NCI-H446 treated with DMSO at 0.1 percent for 48 hours (cell line): ENCODE measurements at regions not wholly inside any gene's neighbourhood (a gene's known extent, or its start where the extent isn't known, plus 50 kb on each side); places are given as distances from the start of the nearest gene placed in this dataset.
"Not testable (repeated sequence)": the region's sequence is repeated elsewhere in the genome, so short reads cannot be mapped to it uniquely, and the experiment has no call there.

Experiments used
- DNase-seq: peaks from one replicate; lab custom pipeline; 2025; lab: John Stamatoyannopoulos, UW

GRCh38 chr5:18799482-18800128, 1165.3 kb downstream of the TAF11L14 start:
- no peak for DNase-seq

- DNase-seq: no peak
Measured at GRCh38 chr5:18800293-18801025, 1166.2 kb downstream of the TAF11L14 start.

GRCh38 chr5:18801413-18801812, 1167.2 kb downstream of the TAF11L14 start:
- DNase-seq: not testable (repeated sequence)

- DNase-seq: no peak
Measured at GRCh38 chr5:18802336-18802735, 1168.1 kb downstream of the TAF11L14 start.

- peak; percentile 37 for DNase-seq
Measured at GRCh38 chr5:18805376-18805775, 1171.1 kb downstream of the TAF11L14 start.

GRCh38 chr5:18807256-18808149, 1173.2 kb downstream of the TAF11L14 start:
- DNase-seq: no peak

- peak; percentile 73 for DNase-seq
Measured at GRCh38 chr5:18811661-18812060, 1176.3 kb downstream of the CDH18 start.

- no peak for DNase-seq
Measured at GRCh38 chr5:18828351-18828750, 1159.6 kb downstream of the CDH18 start.

GRCh38 chr5:18829539-18829938, 1158.5 kb downstream of the CDH18 start:
- DNase-seq: no peak

- no peak for DNase-seq
Measured at GRCh38 chr5:18850216-18850615, 1137.8 kb downstream of the CDH18 start.

GRCh38 chr5:18872978-18873377, 1115.0 kb downstream of the CDH18 start:
- DNase-seq: no peak

GRCh38 chr5:18876565-18876964, 1111.4 kb downstream of the CDH18 start:
- no peak for DNase-seq

GRCh38 chr5:18881615-18882014, 1106.4 kb downstream of the CDH18 start:
- no peak for DNase-seq

GRCh38 chr5:18882154-18882553, 1105.8 kb downstream of the CDH18 start:
- DNase-seq: no peak

- no peak for DNase-seq
Measured at GRCh38 chr5:18888821-18889220, 1099.2 kb downstream of the CDH18 start.

- DNase-seq: no peak
Measured at GRCh38 chr5:18900644-18901043, 1087.4 kb downstream of the CDH18 start.

- no peak for DNase-seq
Measured at GRCh38 chr5:18920966-18921365, 1067.0 kb downstream of the CDH18 start.

GRCh38 chr5:18932081-18932480, 1055.9 kb downstream of the CDH18 start:
- DNase-seq: no peak

GRCh38 chr5:18944771-18945170, 1043.2 kb downstream of the CDH18 start:
- no peak for DNase-seq

- no peak for DNase-seq
Measured at GRCh38 chr5:18954239-18954638, 1033.8 kb downstream of the CDH18 start.

- peak; percentile 54 for DNase-seq
Measured at GRCh38 chr5:18959535-18959934, 1028.5 kb downstream of the CDH18 start.

- DNase-seq: no peak
Measured at GRCh38 chr5:18961234-18961633, 1026.8 kb downstream of the CDH18 start.

GRCh38 chr5:18965893-18966292, 1022.1 kb downstream of the CDH18 start:
- no peak for DNase-seq
